Activated naive CD4-positive, alpha-beta T cell treated with anti-CD3 and anti-CD28 coated beads, Interleukin-2, amount 50 U/mL, for 24 hours (primary cell): ENCODE measurements at regions not wholly inside any gene's neighbourhood (a gene's known extent, or its start where the extent isn't known, plus 50 kb on each side); places are given as distances from the start of the nearest gene placed in this dataset.

ENCODE experiments used
- H3K27ac Mint-ChIP-seq: one replicate; pipeline ENCODE4 v1.8.0; 2021; ENCODE audit warnings: mild to moderate bottlenecking, mixed read lengths
- H3K27me3 Mint-ChIP-seq: one replicate; pipeline ENCODE4 v1.8.0; 2021; ENCODE audit warnings: mixed read lengths
- H3K36me3 Mint-ChIP-seq: one replicate; pipeline ENCODE4 v1.8.0; 2021; ENCODE audit warnings: mixed read lengths
- H3K4me1 Mint-ChIP-seq: one replicate; pipeline ENCODE4 v1.8.0; 2021; ENCODE audit warnings: mixed read lengths
- H3K4me3 Mint-ChIP-seq: one replicate; pipeline ENCODE4 v1.8.0; 2021; ENCODE audit warnings: mild to moderate bottlenecking, mixed read lengths
- H3K9me3 Mint-ChIP-seq: one replicate; pipeline ENCODE4 v1.8.0; 2021; ENCODE audit warnings: mixed read lengths

- H3K4me3 Mint-ChIP-seq, result no peak overlapping the region
- H3K4me1 Mint-ChIP-seq, result no peaks in the 10 kb centered on the region
- H3K36me3 Mint-ChIP-seq, result no peaks in the 10 kb centered on the region
- peaks cover 7% of the 10 kb centered on the region for H3K27me3 Mint-ChIP-seq
- no peak overlapping the region for H3K27ac Mint-ChIP-seq
- peaks cover 6% of the 10 kb centered on the region for H3K9me3 Mint-ChIP-seq
Observed at GRCh38 chr3:101074518-101074917, 81.3 kb upstream of the ABI3BP start.

DNA sequence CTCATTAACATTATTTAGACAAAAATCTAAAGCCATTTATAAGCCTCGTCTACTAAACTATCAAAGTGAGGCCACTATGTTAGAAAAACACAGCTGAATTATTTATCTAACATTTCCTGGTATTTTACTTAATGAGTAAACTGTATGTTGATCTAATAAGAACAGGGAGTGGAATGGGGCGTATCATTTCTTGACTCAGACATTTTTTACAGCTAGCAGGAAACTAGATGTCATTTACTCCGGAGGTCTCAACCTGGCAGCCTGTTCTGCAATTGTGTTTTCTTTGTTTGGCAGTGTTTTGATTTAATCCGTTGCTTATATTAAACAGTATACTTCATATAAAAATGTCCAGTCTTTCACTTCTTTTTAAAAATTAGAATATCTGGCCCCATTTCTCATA, 79.1 kb upstream of the ABI3BP start:
- Mint-ChIP-seq H3K27me3 (peaks cover 7% of the 10 kb centered on the region), H3K4me1 (no peaks in the 10 kb centered on the region), H3K4me3 (no peak overlapping the region), H3K27ac (no peak overlapping the region), H3K9me3 (peaks cover 6% of the 10 kb centered on the region), H3K36me3 (no peaks in the 10 kb centered on the region)

- Mint-ChIP-seq H3K4me1 (no peaks in the 10 kb centered on the region), H3K27ac (no peak overlapping the region), H3K27me3 (peaks cover 10% of the 10 kb centered on the region), H3K9me3 (peaks cover 6% of the 10 kb centered on the region), H3K4me3 (no peak overlapping the region), H3K36me3 (no peaks in the 10 kb centered on the region)
Observed at GRCh38 chr3:101070799-101071121, 77.5 kb upstream of the ABI3BP start.

DNA sequence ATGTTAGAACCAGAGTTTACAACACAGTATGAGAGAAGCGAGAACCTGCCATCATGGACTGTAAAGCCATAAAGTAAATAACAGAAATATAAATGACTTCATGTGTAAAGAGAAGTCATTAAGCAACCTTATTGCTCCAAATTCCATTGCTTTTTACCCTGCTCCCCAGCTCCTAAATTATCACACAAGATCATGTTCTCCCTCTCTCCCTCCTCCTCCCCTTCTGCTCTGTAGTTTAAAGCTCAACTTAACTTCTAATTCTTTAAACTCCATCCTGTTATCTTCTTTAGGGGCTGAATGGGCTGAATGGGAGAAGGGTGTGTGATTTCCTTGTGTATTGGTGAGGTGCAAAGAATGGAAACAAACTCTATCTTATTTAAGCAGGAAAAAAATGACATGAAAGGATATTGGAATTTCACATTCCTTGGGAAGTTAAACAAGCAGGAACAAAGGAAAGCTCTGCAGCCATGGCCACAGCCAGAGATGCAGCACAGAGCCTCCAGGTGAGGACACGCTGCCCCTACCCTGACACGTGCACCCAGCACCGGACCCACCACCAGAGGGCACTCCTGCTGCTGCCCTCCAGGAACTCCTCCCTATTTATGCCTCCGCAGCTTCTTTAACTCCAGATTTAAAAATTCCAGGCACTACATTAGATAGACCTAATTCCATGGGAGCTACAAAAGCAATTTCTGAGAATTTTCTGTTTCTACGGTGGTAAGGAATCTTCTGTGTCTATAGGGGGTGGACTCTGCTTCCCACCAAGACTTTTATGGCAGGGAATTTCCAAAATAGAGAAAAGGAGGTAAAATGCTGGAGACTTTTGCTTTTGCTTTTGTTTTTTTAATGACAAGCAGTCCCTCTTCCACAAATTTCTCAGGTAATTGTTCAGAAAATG, 76.9 kb upstream of the ABI3BP start:
- no peaks in the 10 kb centered on the region for H3K4me1 Mint-ChIP-seq
- no peak overlapping the region for H3K27ac Mint-ChIP-seq
- peaks cover 6% of the 10 kb centered on the region for H3K9me3 Mint-ChIP-seq
- peaks cover 12% of the 10 kb centered on the region for H3K27me3 Mint-ChIP-seq
- H3K4me3 Mint-ChIP-seq, result no peak overlapping the region
- no peaks in the 10 kb centered on the region for H3K36me3 Mint-ChIP-seq

DNA sequence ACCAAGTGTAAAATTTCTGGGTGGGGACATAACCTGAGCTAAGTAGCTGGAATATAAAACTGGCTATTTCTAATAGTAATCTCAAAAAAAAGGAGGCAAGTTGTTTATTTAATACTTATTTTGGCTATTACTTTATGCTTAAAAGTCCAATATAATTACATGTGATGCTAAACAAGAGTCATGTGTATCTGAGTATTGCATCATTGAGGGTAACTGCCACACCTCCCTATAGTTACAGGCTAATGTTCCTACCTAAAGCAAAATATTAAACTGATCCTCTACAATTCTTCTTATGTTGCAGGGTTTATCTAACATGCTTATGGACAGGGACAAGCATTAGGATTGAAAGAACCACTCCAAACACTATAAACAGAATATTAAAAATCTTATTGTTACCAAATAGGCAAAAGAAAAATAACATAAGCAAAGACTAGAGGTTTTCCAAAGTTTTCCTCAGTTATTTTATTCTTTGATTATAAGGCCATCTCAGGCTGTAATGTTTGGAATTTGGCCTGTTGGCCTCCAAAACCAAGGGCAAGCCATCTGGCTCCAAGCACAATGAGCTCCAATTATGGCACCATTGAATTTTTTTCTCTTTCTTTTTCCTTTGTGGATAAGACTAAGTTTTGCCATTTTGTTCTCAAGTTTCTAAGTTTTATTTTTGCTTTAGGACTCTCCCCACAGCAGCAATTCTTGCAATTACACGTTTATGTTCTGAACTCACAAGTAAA, 75.8 kb upstream of the ABI3BP start:
- no peaks in the 10 kb centered on the region for H3K4me1 Mint-ChIP-seq
- H3K27ac Mint-ChIP-seq, result no peak overlapping the region
- no peak overlapping the region for H3K4me3 Mint-ChIP-seq
- no peaks in the 10 kb centered on the region for H3K9me3 Mint-ChIP-seq
- H3K36me3 Mint-ChIP-seq, result no peaks in the 10 kb centered on the region
- peaks cover 17% of the 10 kb centered on the region for H3K27me3 Mint-ChIP-seq

- no peak overlapping the region for H3K27ac Mint-ChIP-seq
- no peaks in the 10 kb centered on the region for H3K9me3 Mint-ChIP-seq
- H3K4me1 Mint-ChIP-seq, result no peaks in the 10 kb centered on the region
- H3K36me3 Mint-ChIP-seq, result peaks cover 4% of the 10 kb centered on the region
- H3K4me3 Mint-ChIP-seq, result no peak overlapping the region
- H3K27me3 Mint-ChIP-seq, result peaks cover 26% of the 10 kb centered on the region
Observed at GRCh38 chr3:101066711-101067129, 73.5 kb upstream of the ABI3BP start.

DNA sequence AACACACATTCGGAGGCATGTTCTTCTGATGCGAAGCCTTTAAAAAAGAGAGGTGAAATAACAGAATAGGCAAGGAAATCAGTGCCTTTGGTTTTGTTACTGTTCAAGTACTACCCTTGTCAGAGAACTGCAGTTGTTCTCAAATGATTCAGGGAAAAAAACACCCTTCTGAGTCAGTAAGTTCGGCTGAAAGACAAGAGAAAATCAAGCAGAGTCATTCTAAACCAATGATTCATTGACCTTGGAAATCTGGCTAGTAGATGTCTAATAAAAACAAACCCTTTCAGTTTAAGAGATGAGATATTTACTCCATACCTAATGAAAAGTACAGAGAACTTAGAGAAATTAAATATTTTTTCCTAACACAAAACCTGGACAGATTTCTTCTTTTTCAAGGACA, 72.7 kb upstream of the ABI3BP start:
- Mint-ChIP-seq H3K4me3 (no peak overlapping the region), H3K4me1 (no peaks in the 10 kb centered on the region), H3K27me3 (peaks cover 27% of the 10 kb centered on the region), H3K36me3 (peaks cover 4% of the 10 kb centered on the region), H3K27ac (no peak overlapping the region), H3K9me3 (no peaks in the 10 kb centered on the region)

DNA sequence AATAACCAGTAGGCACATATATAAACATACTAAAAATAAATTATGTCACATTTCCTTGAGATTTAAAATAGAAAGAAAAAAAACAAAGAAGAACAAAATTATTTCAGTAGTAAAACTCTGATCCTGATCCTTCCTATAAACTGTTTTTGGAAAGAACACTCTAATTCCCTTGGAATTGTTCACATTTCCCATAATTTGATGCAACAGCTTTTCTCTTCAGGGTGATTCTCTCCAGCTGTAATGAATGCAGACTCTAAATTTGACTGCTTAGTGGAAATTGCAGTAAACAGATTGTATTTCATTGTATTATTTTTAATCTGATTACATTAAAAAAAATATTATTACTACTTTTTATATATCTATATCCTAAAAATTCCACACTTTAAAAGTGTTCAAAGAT, 70.2 kb upstream of the ABI3BP start:
- peaks cover 26% of the 10 kb centered on the region for H3K27me3 Mint-ChIP-seq
- H3K9me3 Mint-ChIP-seq, result peaks cover 21% of the 10 kb centered on the region
- H3K4me3 Mint-ChIP-seq, result no peak overlapping the region
- H3K4me1 Mint-ChIP-seq, result no peaks in the 10 kb centered on the region
- H3K36me3 Mint-ChIP-seq, result peaks cover 10% of the 10 kb centered on the region
- no peak overlapping the region for H3K27ac Mint-ChIP-seq

DNA sequence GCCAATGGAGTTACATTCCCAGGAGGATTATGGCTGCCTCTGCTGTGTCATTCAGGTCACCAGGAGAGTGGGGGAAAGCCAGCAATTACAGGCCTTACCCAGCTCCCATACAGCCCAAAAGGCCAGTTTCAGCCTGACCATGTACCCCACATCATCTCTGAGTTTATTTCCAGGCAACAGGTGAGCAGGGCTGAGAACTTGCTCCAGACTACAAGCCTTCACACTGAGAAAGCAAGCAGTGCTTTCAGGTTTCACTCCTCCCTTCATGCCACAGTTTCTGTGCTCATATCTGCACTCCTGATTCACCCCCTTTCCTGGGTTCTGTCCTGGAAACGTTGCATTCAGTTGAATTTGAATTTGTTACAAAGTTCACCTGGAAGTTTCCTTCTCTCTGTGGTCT, 68.1 kb upstream of the ABI3BP start:
- H3K9me3 Mint-ChIP-seq, result peaks cover 30% of the 10 kb centered on the region
- H3K4me1 Mint-ChIP-seq, result no peaks in the 10 kb centered on the region
- peaks cover 10% of the 10 kb centered on the region for H3K36me3 Mint-ChIP-seq
- H3K27me3 Mint-ChIP-seq, result peaks cover 26% of the 10 kb centered on the region
- H3K27ac Mint-ChIP-seq, result no peak overlapping the region
- no peak overlapping the region for H3K4me3 Mint-ChIP-seq

DNA sequence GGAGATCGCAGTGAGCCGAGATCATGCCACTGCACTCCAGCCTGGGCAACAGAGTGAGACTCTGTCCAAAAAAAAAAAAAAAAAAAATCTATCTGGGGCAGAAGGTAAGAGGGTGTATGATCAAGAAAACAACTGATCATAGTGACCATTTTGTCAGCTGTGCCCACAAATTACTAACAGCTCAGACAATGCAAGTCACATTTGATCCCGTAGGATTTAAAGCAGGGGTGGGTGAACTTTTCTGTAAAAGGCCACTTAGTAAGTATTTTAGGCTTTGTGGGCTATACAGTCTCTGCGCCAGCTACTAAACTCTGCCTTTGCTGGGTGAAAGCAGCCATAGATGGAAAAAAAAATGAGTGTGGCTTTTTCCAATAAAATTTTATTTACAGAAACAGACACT, 57.6 kb upstream of the ABI3BP start:
- Mint-ChIP-seq H3K27ac (no peak overlapping the region), H3K36me3 (no peaks in the 10 kb centered on the region), H3K4me3 (no peak overlapping the region), H3K4me1 (no peaks in the 10 kb centered on the region), H3K9me3 (peaks cover 5% of the 10 kb centered on the region), H3K27me3 (no peaks in the 10 kb centered on the region)

DNA sequence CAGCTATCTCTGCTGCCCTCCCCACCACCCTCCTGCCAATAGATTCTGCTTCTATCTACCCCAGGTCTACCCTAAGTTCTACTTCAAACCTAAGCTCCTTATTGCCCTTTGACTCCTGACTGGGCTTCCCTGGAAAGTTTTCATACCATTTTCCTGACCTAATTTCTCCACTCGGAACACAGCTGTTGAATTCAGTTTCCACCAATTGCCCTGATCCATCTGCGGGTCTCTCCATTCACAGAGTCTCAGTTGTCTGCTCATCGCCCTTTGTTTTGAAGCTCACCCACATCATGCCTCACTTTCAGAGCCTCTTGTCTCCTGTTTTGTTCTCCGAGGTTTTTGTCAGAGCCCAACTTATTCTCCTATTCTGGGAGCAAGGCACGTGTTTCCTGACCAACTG, 56.8 kb upstream of the ABI3BP start:
- Mint-ChIP-seq H3K27ac (no peak overlapping the region), H3K9me3 (peaks cover 5% of the 10 kb centered on the region), H3K27me3 (no peaks in the 10 kb centered on the region), H3K4me3 (no peak overlapping the region), H3K36me3 (no peaks in the 10 kb centered on the region), H3K4me1 (no peaks in the 10 kb centered on the region)

DNA sequence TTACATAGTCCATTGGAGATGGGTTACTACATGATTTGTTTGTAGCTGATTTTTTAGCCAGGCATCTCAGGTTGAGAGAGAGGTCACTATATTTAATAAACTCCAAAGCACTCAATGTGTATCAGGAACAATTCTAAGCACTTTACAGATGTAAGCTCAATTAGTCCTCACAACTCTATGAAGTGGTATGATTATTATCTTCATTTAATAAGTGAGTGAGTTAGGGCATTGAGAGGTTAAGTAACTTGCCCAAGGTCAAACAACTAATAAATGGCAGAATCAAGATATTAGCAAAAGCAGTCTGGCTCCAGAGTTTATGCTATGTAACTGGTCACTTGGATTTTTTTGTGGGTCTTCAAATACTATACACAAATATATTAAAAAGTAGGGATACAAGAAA, 56.3 kb upstream of the ABI3BP start:
- Mint-ChIP-seq H3K27me3 (peaks cover 1% of the 10 kb centered on the region), H3K4me1 (no peaks in the 10 kb centered on the region), H3K4me3 (no peak overlapping the region), H3K9me3 (peaks cover 5% of the 10 kb centered on the region), H3K36me3 (no peaks in the 10 kb centered on the region), H3K27ac (no peak overlapping the region)

DNA sequence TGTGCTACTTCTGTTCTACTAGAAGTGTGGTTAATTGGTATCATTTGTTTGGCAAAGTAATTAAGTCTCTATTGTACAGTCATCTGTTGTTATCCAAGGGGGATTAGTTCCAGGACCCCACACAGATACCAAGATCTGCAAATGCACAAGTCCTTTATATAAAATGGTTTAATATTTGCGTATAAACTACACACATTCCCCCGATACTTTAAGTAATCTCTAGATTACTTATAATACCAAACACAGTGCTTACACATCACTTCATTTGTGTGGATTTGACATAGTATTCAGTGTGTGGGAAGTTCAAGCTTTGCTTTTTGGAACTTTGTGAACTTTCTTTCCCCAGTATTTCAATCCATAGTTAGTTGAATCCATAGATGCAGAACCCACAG, 50.5 kb upstream of the ABI3BP start:
- Mint-ChIP-seq H3K27ac (no peak overlapping the region), H3K4me1 (no peaks in the 10 kb centered on the region)

DNA sequence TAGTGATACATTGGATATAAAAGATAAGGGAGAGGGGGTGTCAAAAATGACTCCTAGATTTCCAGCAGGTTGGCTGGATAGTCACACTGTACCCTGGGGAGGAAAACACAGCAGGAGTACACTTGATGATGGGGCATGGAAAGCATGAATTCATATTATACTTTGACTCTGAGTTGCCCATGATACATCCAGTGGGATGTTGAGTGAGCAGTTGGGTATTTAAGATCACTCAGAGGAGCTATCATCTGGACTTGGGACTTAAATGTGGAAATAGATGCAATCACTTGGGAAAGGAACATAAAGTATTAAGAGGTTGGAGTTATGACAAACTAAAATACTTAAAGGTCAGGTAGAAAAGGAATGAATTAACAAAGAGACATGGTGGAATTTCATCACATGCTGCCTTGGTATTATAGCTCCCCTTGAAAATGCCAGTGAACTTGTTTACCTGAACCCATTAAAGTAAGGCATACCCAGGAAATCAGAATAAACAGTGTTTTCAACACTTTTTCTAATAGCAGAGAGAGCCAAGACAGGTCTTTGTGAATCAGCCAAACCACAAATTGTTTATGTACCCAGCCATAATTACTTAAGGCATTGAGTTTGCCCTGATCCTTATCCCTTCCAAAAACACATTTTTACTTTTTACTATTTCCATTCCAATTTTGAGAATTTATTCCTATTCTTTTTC, 49.9 kb upstream of the ABI3BP start:
- Mint-ChIP-seq H3K36me3 (no peaks in the 10 kb centered on the region), H3K27me3 (peaks cover 10% of the 10 kb centered on the region), H3K4me3 (no peak overlapping the region), H3K4me1 (no peaks in the 10 kb centered on the region), H3K9me3 (peaks cover 2% of the 10 kb centered on the region), H3K27ac (no peak overlapping the region)

More for the DNA sequence above, 50.5 kb upstream of the ABI3BP start:
- Mint-ChIP-seq H3K4me3 (no peak overlapping the region), H3K9me3 (peaks cover 5% of the 10 kb centered on the region), H3K27me3 (peaks cover 10% of the 10 kb centered on the region), H3K36me3 (no peaks in the 10 kb centered on the region)
